ENCODE measurements at regions not wholly inside any gene's neighbourhood (a gene's known extent, or its start where the extent isn't known, plus 50 kb on each side); places are given as distances from the start of the nearest gene placed in this dataset.

- H3K27me3 ChIP-seq (ENCODE audit: control insufficient read depth, insufficient read depth, low read length) = no peaks in the 10 kb centered on the region
- no peaks in the 10 kb centered on the region for H3K9me3 ChIP-seq (ENCODE audit: control insufficient read depth, low read length)
- H3K79me2 ChIP-seq = no peaks in the 10 kb centered on the region
- no peaks in the 10 kb centered on the region for H3K36me3 ChIP-seq (ENCODE audit: control insufficient read depth, insufficient read depth, low read length)
- no peak overlapping the region for H3K4me2 ChIP-seq (ENCODE audit: low read length)
- no peak for TF ChIP-seq CTCF (IDR thresholded peaks at IDR 0.05)
- H3K9ac ChIP-seq = no peak overlapping the region
- no peaks in the 10 kb centered on the region for H3K4me1 ChIP-seq
- no peak overlapping the region for H3K4me3 ChIP-seq (ENCODE audit: low read depth, low read length)
- H3K27ac ChIP-seq = no peak overlapping the region
- H2AFZ ChIP-seq = no peak overlapping the region
These were observed 1735.1 kb downstream of the PCDH7 start for GRCh38 chr4:32455231-32455630.

- Histone ChIP-seq H3K27ac (no peak overlapping the region), H3K9me3 (ENCODE audit: control insufficient read depth, low read length) (no peaks in the 10 kb centered on the region), H3K4me3 (ENCODE audit: low read depth, low read length) (no peak overlapping the region), H2AFZ (no peak overlapping the region), H3K4me1 (no peaks in the 10 kb centered on the region), H3K36me3 (ENCODE audit: control insufficient read depth, insufficient read depth, low read length) (no peaks in the 10 kb centered on the region), H3K9ac (no peak overlapping the region), H3K79me2 (no peaks in the 10 kb centered on the region), H3K4me2 (ENCODE audit: low read length) (no peak overlapping the region), H3K27me3 (ENCODE audit: control insufficient read depth, insufficient read depth, low read length) (no peaks in the 10 kb centered on the region)
- TF ChIP-seq CTCF (IDR thresholded peaks at IDR 0.05) = no peak
These were observed 1740.8 kb downstream of the PCDH7 start for GRCh38 chr4:32460972-32461371.

- Histone ChIP-seq H3K4me2 (ENCODE audit: low read length) (no peak overlapping the region), H3K36me3 (ENCODE audit: control insufficient read depth, insufficient read depth, low read length) (no peaks in the 10 kb centered on the region), H3K4me3 (ENCODE audit: low read depth, low read length) (no peak overlapping the region), H3K79me2 (no peaks in the 10 kb centered on the region), H3K4me1 (no peaks in the 10 kb centered on the region), H3K27ac (no peak overlapping the region), H3K9me3 (ENCODE audit: control insufficient read depth, low read length) (no peaks in the 10 kb centered on the region), H3K9ac (no peak overlapping the region), H2AFZ (no peak overlapping the region), H3K27me3 (ENCODE audit: control insufficient read depth, insufficient read depth, low read length) (no peaks in the 10 kb centered on the region)
- no peak for TF ChIP-seq CTCF (IDR thresholded peaks at IDR 0.05)
These were observed 1742.8 kb downstream of the PCDH7 start for GRCh38 chr4:32462944-32463343.

GRCh38 chr4:32470087-32470585 lies 1750.0 kb downstream of the PCDH7 start:
- Histone ChIP-seq H3K4me3 (ENCODE audit: low read depth, low read length) (no peak overlapping the region), H3K27me3 (ENCODE audit: control insufficient read depth, insufficient read depth, low read length) (no peaks in the 10 kb centered on the region), H3K4me1 (no peaks in the 10 kb centered on the region), H3K9me3 (ENCODE audit: control insufficient read depth, low read length) (no peaks in the 10 kb centered on the region), H3K4me2 (ENCODE audit: low read length) (no peak overlapping the region), H3K27ac (no peak overlapping the region), H3K36me3 (ENCODE audit: control insufficient read depth, insufficient read depth, low read length) (no peaks in the 10 kb centered on the region), H2AFZ (no peak overlapping the region), H3K79me2 (no peaks in the 10 kb centered on the region), H3K9ac (no peak overlapping the region)
- TF ChIP-seq CTCF (IDR thresholded peaks at IDR 0.05) = no peak

- no peak overlapping the region for H3K27ac ChIP-seq
- TF ChIP-seq CTCF (IDR thresholded peaks at IDR 0.05) = no peak
- H3K36me3 ChIP-seq (ENCODE audit: control insufficient read depth, insufficient read depth, low read length) = no peaks in the 10 kb centered on the region
- H3K4me1 ChIP-seq = no peaks in the 10 kb centered on the region
- H3K4me3 ChIP-seq (ENCODE audit: low read depth, low read length) = no peak overlapping the region
- H3K27me3 ChIP-seq (ENCODE audit: control insufficient read depth, insufficient read depth, low read length) = no peaks in the 10 kb centered on the region
- H3K79me2 ChIP-seq = no peaks in the 10 kb centered on the region
- no peaks in the 10 kb centered on the region for H3K9me3 ChIP-seq (ENCODE audit: control insufficient read depth, low read length)
- no peak overlapping the region for H2AFZ ChIP-seq
- no peak overlapping the region for H3K4me2 ChIP-seq (ENCODE audit: low read length)
- no peak overlapping the region for H3K9ac ChIP-seq
These were observed 1752.7 kb downstream of the PCDH7 start for GRCh38 chr4:32472918-32473317.
